SK-N-SH treated with all-trans-retinoic acid at 6 μM for 48 hours (cell line): ENCODE measurements at regions not wholly inside any gene's neighbourhood (a gene's known extent, or its start where the extent isn't known, plus 50 kb on each side); places are given as distances from the start of the nearest gene placed in this dataset.

Experiments
- ATAC-seq: fragments of 200-7000 bp; cut with Tn5 transposase; 3 replicates; pipeline ENCODE4 v1.9.1; 2020; ENCODE audit warnings: mild to moderate bottlenecking, moderate library complexity
- BACH2 ChIP-seq: fragments of 250-450 bp; sonication (Bioruptor Pico); IDR thresholded peaks from 2 replicates; pipeline ENCODE4 v1.9.0; 2021; ENCODE audit warnings: mild to moderate bottlenecking, borderline replicate concordance
- CREB5 ChIP-seq: fragments of 250-450 bp; sonication (Bioruptor Pico); IDR thresholded peaks from 2 replicates; pipeline ENCODE4 v1.5.1; 2020; ENCODE audit warnings: low read depth, mild to moderate bottlenecking, moderate library complexity
- CSDC2 ChIP-seq: fragments of 250-450 bp; sonication (Bioruptor Pico); IDR thresholded peaks from 2 replicates; pipeline ENCODE4 v1.5.0; 2020; ENCODE audit warnings: mild to moderate bottlenecking, moderate library complexity
- CSRNP3 ChIP-seq: fragments of 250-450 bp; sonication (Bioruptor Pico); IDR thresholded peaks from 2 replicates; pipeline ENCODE4 v1.5.1; 2021; ENCODE audit warnings: mild to moderate bottlenecking, moderate library complexity
- ESRRG ChIP-seq: fragments of 250-450 bp; sonication (Bioruptor Pico); IDR thresholded peaks from 2 replicates; pipeline ENCODE4 v1.6.1; 2021; ENCODE audit warnings: mild to moderate bottlenecking
- ISL1 ChIP-seq: fragments of 250-450 bp; sonication (Bioruptor Pico); IDR thresholded peaks from 2 replicates; pipeline ENCODE4 v2.1.2; 2022; ENCODE audit warnings: mild to moderate bottlenecking, moderate library complexity
- OSR1 ChIP-seq: fragments of 250-450 bp; sonication (Bioruptor Pico); IDR thresholded peaks from 2 replicates; pipeline ENCODE4 v1.8.0; 2022; ENCODE audit warnings: moderate library complexity, mild to moderate bottlenecking, inconsistent platforms
- PATZ1 ChIP-seq: fragments of 250-450 bp; sonication (Bioruptor Pico); IDR thresholded peaks from 2 replicates; pipeline ENCODE4 v1.8.0; 2020; ENCODE audit warnings: mild to moderate bottlenecking, moderate library complexity, borderline replicate concordance
- POU6F1 ChIP-seq: fragments of 250-450 bp; sonication (Bioruptor Pico); IDR thresholded peaks from 2 replicates; pipeline ENCODE4 v1.8.0; 2021; ENCODE audit warnings: low read depth, mild to moderate bottlenecking, moderate library complexity, borderline replicate concordance
- RARB ChIP-seq: fragments of 250-450 bp; sonication (Bioruptor Pico); IDR thresholded peaks from 2 replicates; pipeline ENCODE4 v1.8.0; 2021; ENCODE audit warnings: mild to moderate bottlenecking, moderate library complexity
- TCF4 ChIP-seq: fragments of 250-450 bp; sonication (Bioruptor Pico); IDR thresholded peaks from 2 replicates; pipeline ENCODE4 v1.8.0; 2021; ENCODE audit warnings: mild to moderate bottlenecking, moderate library complexity, borderline replicate concordance
- TSHZ2 ChIP-seq: fragments of 250-450 bp; sonication (Bioruptor Pico); IDR thresholded peaks from 2 replicates; pipeline ENCODE4 v1.5.0; 2020; ENCODE audit warnings: mild to moderate bottlenecking, moderate library complexity
- ZC3H10 ChIP-seq: fragments of 250-450 bp; sonication (Bioruptor Pico); IDR thresholded peaks from 2 replicates; pipeline ENCODE4 v1.5.1; 2021; ENCODE audit warnings: mild to moderate bottlenecking, moderate library complexity
- ZFP30 ChIP-seq: fragments of 450-650 bp; formaldehyde crosslinking; IDR thresholded peaks from 2 replicates; pipeline ENCODE4 v1.5.0; 2022; ENCODE audit warnings: mild to moderate bottlenecking, moderate library complexity
- ZNF70 ChIP-seq: fragments of 450-650 bp; formaldehyde crosslinking; IDR thresholded peaks from 2 replicates; pipeline ENCODE4 v1.5.0; 2020; ENCODE audit warnings: mild to moderate bottlenecking, moderate library complexity

GRCh38 chr18:60022671-60023276 lies 123.0 kb downstream of the PMAIP1 start:
- no peak; the same call in 2 of the 3 replicates for ATAC-seq
- no peak for TF ChIP-seq ZNF70 (CRISPR knock-in tag)
- TF ChIP-seq TSHZ2: no peak
- no peak for TF ChIP-seq ZC3H10 (CRISPR knock-in tag)
- TF ChIP-seq RARB (CRISPR knock-in tag): no peak
- TF ChIP-seq CSDC2 (CRISPR knock-in tag): no peak

- TF ChIP-seq ISL1 (CRISPR knock-in tag) (no peak), OSR1 (no peak), PATZ1 (no peak), CSRNP3 (CRISPR knock-in tag) (no peak), ZFP30 (CRISPR knock-in tag) (no peak), BACH2 (no peak), ZNF70 (CRISPR knock-in tag) (no peak), CREB5 (no peak), RARB (CRISPR knock-in tag) (no peak), ESRRG (CRISPR knock-in tag) (no peak)
- ATAC-seq: no peak
Observed at GRCh38 chr18:60021556-60021955, 121.8 kb downstream of the PMAIP1 start.

GRCh38 chr18:60020107-60020925 lies 120.5 kb downstream of the PMAIP1 start:
- no peak for TF ChIP-seq POU6F1 (CRISPR knock-in tag)
- TF ChIP-seq ISL1 (CRISPR knock-in tag): no peak
- TF ChIP-seq TCF4 (CRISPR knock-in tag): no peak
- no peak for TF ChIP-seq RARB (CRISPR knock-in tag)
- no peak for TF ChIP-seq PATZ1
- TF ChIP-seq ZFP30 (CRISPR knock-in tag): no peak
- no peak for TF ChIP-seq ESRRG (CRISPR knock-in tag)
- ATAC-seq: peak; percentile 25
